GM12878 (cell line): ENCODE measurements at regions not wholly inside any gene's neighbourhood (a gene's known extent, or its start where the extent isn't known, plus 50 kb on each side); places are given as distances from the start of the nearest gene placed in this dataset.

Experiments
- ATAC-seq: fragments of 200-7000 bp; cut with Tn5 transposase; 3 replicates; pipeline ENCODE4 v1.9.1; 2020; ENCODE audit warnings: mild to moderate bottlenecking, moderate library complexity
- BruUV-seq: library from RNA; stranded (reverse); fragments of 400-500 nt; replicated peaks from 2 replicates; lab custom pipeline; 2021; lab: Mats Ljungman, UMichigan
- CTCF ChIA-PET: fragments of 300-600 bp; sonication (Branson Sonifier 250); formaldehyde crosslinking; extraction: SDS; loops from one replicate; lab custom pipeline; 2021; ENCODE audit warnings: inconsistent platforms; lab: Yijun Ruan, JAX
- POLR2A ChIA-PET: fragments of 350-600 bp; formaldehyde crosslinking; extraction: SDS; loops from one replicate; lab custom pipeline; 2021; ENCODE audit warnings: inconsistent platforms; lab: Charles Lee
- RAD21 ChIA-PET: fragments of 300-600 bp; sonication (Branson Sonifier 250); formaldehyde crosslinking; loops from one replicate; lab custom pipeline; 2023; ENCODE audit warnings: antibody characterized with exemption; ENCODE audit not compliant: unreplicated experiment; lab: Charles Lee
- SMC1A ChIA-PET: fragments of 300-600 bp; sonication (Branson Sonifier 250); formaldehyde crosslinking; loops from one replicate; lab custom pipeline; 2023; ENCODE audit not compliant: unreplicated experiment, uncharacterized antibody; lab: Charles Lee
- DNase-seq: peaks from one replicate; pipeline ENCODE4 v3.0.0-alpha.2; 2011; ENCODE audit warnings: low read depth, low spot score
- FAIRE-seq: peaks from 3 replicates; lab custom pipeline; 2011; peaks lifted over from hg19 to GRCh38; lab: Jason Lieb, UNC
- H2AFZ ChIP-seq: 2 replicates; pipeline ENCODE4 v1.6.0; 2011; ENCODE audit warnings: low read depth, low read length, control low read depth; ENCODE audit not compliant: control insufficient read depth
- H3K27ac ChIP-seq: 2 replicates; pipeline ENCODE4 v1.5.1; 2011; ENCODE audit warnings: control low read depth; ENCODE audit not compliant: control insufficient read depth, insufficient read depth
- H3K27me3 ChIP-seq, 2 experiments: replicated peaks in 1 of 2; 2 replicates each; pipeline versions ENCODE4 v1.6.0 to v1.6.1; 2011; ENCODE audit warnings: low read length in 1 of 2; ENCODE audit not compliant: control insufficient read depth in 2 of 2, insufficient read depth in 2 of 2
- H3K36me3 ChIP-seq, 2 experiments: 2 replicates each; pipeline ENCODE4 v1.5.1; 2011; ENCODE audit warnings: low read length in 1 of 2; ENCODE audit not compliant: control insufficient read depth in 2 of 2, insufficient read depth in 2 of 2
- H3K4me1 ChIP-seq: 2 replicates; pipeline ENCODE4 v1.6.1; 2011; ENCODE audit warnings: mild to moderate bottlenecking, low read length, moderate library complexity, mixed read lengths; ENCODE audit not compliant: control insufficient read depth, insufficient read depth
- H3K4me2 ChIP-seq: 2 replicates; pipeline ENCODE4 v1.6.0; 2011; ENCODE audit warnings: control low read depth; ENCODE audit not compliant: control insufficient read depth, insufficient read depth
- H3K4me3 ChIP-seq: fragments of 200-600 bp; sonication (generic); 2 replicates; pipeline ENCODE4 v1.5.1; 2016
- H3K79me2 ChIP-seq: 2 replicates; pipeline ENCODE4 v1.6.0; 2011; ENCODE audit warnings: low read length; ENCODE audit not compliant: control insufficient read depth, insufficient read depth
- H3K9ac ChIP-seq: 2 replicates; pipeline ENCODE4 v1.8.0; 2011; ENCODE audit warnings: low read length, control low read depth, mixed read lengths; ENCODE audit not compliant: control insufficient read depth, insufficient read depth
- H3K9me3 ChIP-seq: replicated peaks from 3 replicates; pipeline ENCODE4 v1.5.1; 2011; ENCODE audit warnings: mild to moderate bottlenecking, low read length; ENCODE audit not compliant: control insufficient read depth, insufficient read depth
- H4K20me1 ChIP-seq: 2 replicates; pipeline ENCODE4 v1.6.0; 2011; ENCODE audit not compliant: control insufficient read depth, insufficient read depth
- BCL11A ChIP-seq: IDR thresholded peaks from 2 replicates; pipeline ENCODE4 v1.6.1; 2011; ENCODE audit warnings: low read depth, low read length
- BMI1 ChIP-seq: fragments of 450-650 bp; IDR thresholded peaks from 2 replicates; pipeline ENCODE4 v1.6.1; 2016; ENCODE audit warnings: mild to moderate bottlenecking, moderate library complexity, borderline replicate concordance
- PBX3 ChIP-seq: IDR thresholded peaks from 2 replicates; pipeline ENCODE4 v1.6.1; 2011; ENCODE audit warnings: mild to moderate bottlenecking, low read depth, low read length, moderate library complexity; ENCODE audit not compliant: insufficient replicate concordance
- SMAD5 ChIP-seq: IDR thresholded peaks from 2 replicates; pipeline ENCODE4 v1.6.1; 2016; ENCODE audit warnings: antibody characterized with exemption, low read depth
- TARDBP ChIP-seq: IDR thresholded peaks from 2 replicates; pipeline ENCODE4 v1.6.1; 2016; ENCODE audit warnings: borderline replicate concordance
- ZBTB33 ChIP-seq: fragments of 450-650 bp; IDR thresholded peaks from 2 replicates; pipeline ENCODE4 v1.6.1; 2017; ENCODE audit warnings: mild to moderate bottlenecking
- WGBS: methylation state at CpG from one replicate; pipeline ENCODE4 v1.1.6; 2016; ENCODE audit warnings: low lambda C conversion rate; ENCODE audit not compliant: insufficient replicate concordance, insufficient coverage; ENCODE audit errors: missing lambda C conversion rate; 5-methylcytosine and 5-hydroxymethylcytosine counted together
- in situ Hi-C: fragments of 300-500 bp; cut with MboI; formaldehyde crosslinking; loops from 9 replicates; pipeline ENCODE4 v1.14.3; 2018; ENCODE audit warnings: mixed read lengths
- intact Hi-C: fragments of 100-400 bp; cut with micrococcal nuclease; formaldehyde crosslinking; loops from one replicate; pipeline ENCODE4 v1.14.2; 2022; ENCODE audit not compliant: unreplicated experiment
- TF ChIP-seq, protein P1 (sequence below): IDR thresholded peaks from 2 replicates; pipeline ENCODE4 v1.6.1; 2012; ENCODE audit warnings: low read depth, low read length, improper control_type of control experiment
- TF ChIP-seq, protein P2 (sequence below): IDR thresholded peaks from 2 replicates; pipeline ENCODE4 v1.6.1; 2012; ENCODE audit warnings: improper control_type of control experiment, low read depth, low read length; ENCODE audit not compliant: insufficient replicate concordance

- RAD21 ChIA-PET, result no interaction called here
- H4K20me1 ChIP-seq, result no peaks in the 10 kb centered on the region; the same call in 1 of the 2 replicates
- H3K4me1 ChIP-seq, result no peaks in the 10 kb centered on the region; the same call in 1 of the 2 replicates
- H3K79me2 ChIP-seq, result no peaks in the 10 kb centered on the region
- in situ Hi-C loops, result no loop called here
- intact Hi-C loops, result no loop called here
- SMC1A ChIA-PET, result interaction anchor here (1.5 kb wide), 1 partner anchor 39 kb away, joined by 3 read pairs; no protein-coding TSS in a partner anchor
- BruUV-seq, result no TSS peak
- no peak overlapping the region for H3K9ac ChIP-seq
- POLR2A ChIA-PET, result no interaction called here
- ATAC-seq (no peak), DNase-seq (no peak), FAIRE-seq (no peak)
- no peaks in the 10 kb centered on the region for H3K27me3 ChIP-seq
- H3K4me3 ChIP-seq, result no peak overlapping the region
- WGBS, result 0% methylated on average over 3 of the region's 3 CpGs
- H3K36me3 ChIP-seq, result no peaks in the 10 kb centered on the region
- H3K9me3 ChIP-seq, result no peaks in the 10 kb centered on the region
- no peak overlapping the region for H2AFZ ChIP-seq
- no peak overlapping the region for H3K4me2 ChIP-seq
- TF ChIP-seq, protein P1, sequence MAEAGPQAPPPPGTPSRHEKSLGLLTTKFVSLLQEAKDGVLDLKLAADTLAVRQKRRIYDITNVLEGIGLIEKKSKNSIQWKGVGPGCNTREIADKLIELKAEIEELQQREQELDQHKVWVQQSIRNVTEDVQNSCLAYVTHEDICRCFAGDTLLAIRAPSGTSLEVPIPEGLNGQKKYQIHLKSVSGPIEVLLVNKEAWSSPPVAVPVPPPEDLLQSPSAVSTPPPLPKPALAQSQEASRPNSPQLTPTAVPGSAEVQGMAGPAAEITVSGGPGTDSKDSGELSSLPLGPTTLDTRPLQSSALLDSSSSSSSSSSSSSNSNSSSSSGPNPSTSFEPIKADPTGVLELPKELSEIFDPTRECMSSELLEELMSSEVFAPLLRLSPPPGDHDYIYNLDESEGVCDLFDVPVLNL, result no peak
- TF ChIP-seq, protein P2, sequence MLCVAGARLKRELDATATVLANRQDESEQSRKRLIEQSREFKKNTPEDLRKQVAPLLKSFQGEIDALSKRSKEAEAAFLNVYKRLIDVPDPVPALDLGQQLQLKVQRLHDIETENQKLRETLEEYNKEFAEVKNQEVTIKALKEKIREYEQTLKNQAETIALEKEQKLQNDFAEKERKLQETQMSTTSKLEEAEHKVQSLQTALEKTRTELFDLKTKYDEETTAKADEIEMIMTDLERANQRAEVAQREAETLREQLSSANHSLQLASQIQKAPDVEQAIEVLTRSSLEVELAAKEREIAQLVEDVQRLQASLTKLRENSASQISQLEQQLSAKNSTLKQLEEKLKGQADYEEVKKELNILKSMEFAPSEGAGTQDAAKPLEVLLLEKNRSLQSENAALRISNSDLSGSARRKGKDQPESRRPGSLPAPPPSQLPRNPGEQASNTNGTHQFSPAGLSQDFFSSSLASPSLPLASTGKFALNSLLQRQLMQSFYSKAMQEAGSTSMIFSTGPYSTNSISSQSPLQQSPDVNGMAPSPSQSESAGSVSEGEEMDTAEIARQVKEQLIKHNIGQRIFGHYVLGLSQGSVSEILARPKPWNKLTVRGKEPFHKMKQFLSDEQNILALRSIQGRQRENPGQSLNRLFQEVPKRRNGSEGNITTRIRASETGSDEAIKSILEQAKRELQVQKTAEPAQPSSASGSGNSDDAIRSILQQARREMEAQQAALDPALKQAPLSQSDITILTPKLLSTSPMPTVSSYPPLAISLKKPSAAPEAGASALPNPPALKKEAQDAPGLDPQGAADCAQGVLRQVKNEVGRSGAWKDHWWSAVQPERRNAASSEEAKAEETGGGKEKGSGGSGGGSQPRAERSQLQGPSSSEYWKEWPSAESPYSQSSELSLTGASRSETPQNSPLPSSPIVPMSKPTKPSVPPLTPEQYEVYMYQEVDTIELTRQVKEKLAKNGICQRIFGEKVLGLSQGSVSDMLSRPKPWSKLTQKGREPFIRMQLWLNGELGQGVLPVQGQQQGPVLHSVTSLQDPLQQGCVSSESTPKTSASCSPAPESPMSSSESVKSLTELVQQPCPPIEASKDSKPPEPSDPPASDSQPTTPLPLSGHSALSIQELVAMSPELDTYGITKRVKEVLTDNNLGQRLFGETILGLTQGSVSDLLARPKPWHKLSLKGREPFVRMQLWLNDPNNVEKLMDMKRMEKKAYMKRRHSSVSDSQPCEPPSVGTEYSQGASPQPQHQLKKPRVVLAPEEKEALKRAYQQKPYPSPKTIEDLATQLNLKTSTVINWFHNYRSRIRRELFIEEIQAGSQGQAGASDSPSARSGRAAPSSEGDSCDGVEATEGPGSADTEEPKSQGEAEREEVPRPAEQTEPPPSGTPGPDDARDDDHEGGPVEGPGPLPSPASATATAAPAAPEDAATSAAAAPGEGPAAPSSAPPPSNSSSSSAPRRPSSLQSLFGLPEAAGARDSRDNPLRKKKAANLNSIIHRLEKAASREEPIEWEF, result no peak
- TF ChIP-seq ZBTB33 (no peak), PBX3 (no peak), TARDBP (no peak), SMAD5 (no peak), BCL11A (no peak), BMI1 (no peak)
- CTCF ChIA-PET, result interaction anchor here (0.6 kb wide), 2 partner anchors 20 to 252 kb away, joined by 3 read pairs; no protein-coding TSS in a partner anchor
- no peak overlapping the region for H3K27ac ChIP-seq
These were observed 298.6 kb upstream of the DNAJC19 start for GRCh38 chr3:181288145-181288544.
